ENCODE measurements at regions not wholly inside any gene's neighbourhood (a gene's known extent, or its start where the extent isn't known, plus 50 kb on each side); places are given as distances from the start of the nearest gene placed in this dataset.

- no peaks in the 10 kb centered on the region for H3K9me3 Mint-ChIP-seq (ENCODE audit: low read depth)
- H3K4me3 Mint-ChIP-seq (ENCODE audit: unreplicated experiment), result no peak overlapping the region
- no peak overlapping the region for H3K27ac Mint-ChIP-seq (ENCODE audit: unreplicated experiment)
- TF ChIP-seq CTCF (IDR thresholded peaks at IDR 0.05), result no peak
- H3K27me3 Mint-ChIP-seq (ENCODE audit: low read depth), result no peaks in the 10 kb centered on the region
- H3K36me3 Mint-ChIP-seq (ENCODE audit: low read depth), result no peaks in the 10 kb centered on the region
- peaks cover 8% of the 10 kb centered on the region for H3K4me1 Mint-ChIP-seq (ENCODE audit: low read depth)
- no peak for DNase-seq (ENCODE audit: low spot score)
These were observed 217.6 kb upstream of the TANK start for GRCh38 chr2:160942476-160943142.

GRCh38 chr2:160943414-160943813 is 216.8 kb upstream of the TANK start:
- Mint-ChIP-seq H3K36me3 (ENCODE audit: low read depth) (no peaks in the 10 kb centered on the region), H3K4me1 (ENCODE audit: low read depth) (peaks cover 8% of the 10 kb centered on the region)

GRCh38 chr2:160952464-160953254 is 207.6 kb upstream of the TANK start:
- no peak for DNase-seq (ENCODE audit: low spot score)
- no peak overlapping the region for H3K4me3 Mint-ChIP-seq (ENCODE audit: unreplicated experiment)
- no peak overlapping the region for H3K27ac Mint-ChIP-seq (ENCODE audit: unreplicated experiment)
- no peak for TF ChIP-seq CTCF (IDR thresholded peaks at IDR 0.05)
- no peaks in the 10 kb centered on the region for H3K36me3 Mint-ChIP-seq (ENCODE audit: low read depth)
- no peaks in the 10 kb centered on the region for H3K27me3 Mint-ChIP-seq (ENCODE audit: low read depth)
- peaks cover 9% of the 10 kb centered on the region for H3K4me1 Mint-ChIP-seq (ENCODE audit: low read depth)
- H3K9me3 Mint-ChIP-seq (ENCODE audit: low read depth), result no peaks in the 10 kb centered on the region

More at GRCh38 chr2:160943414-160943813, 216.8 kb upstream of the TANK start:
- Mint-ChIP-seq H3K27me3 (ENCODE audit: low read depth) (no peaks in the 10 kb centered on the region), H3K27ac (ENCODE audit: unreplicated experiment) (no peak overlapping the region), H3K9me3 (ENCODE audit: low read depth) (no peaks in the 10 kb centered on the region), H3K4me3 (ENCODE audit: unreplicated experiment) (no peak overlapping the region)
- no peak for DNase-seq (ENCODE audit: low spot score)
- TF ChIP-seq CTCF (IDR thresholded peaks at IDR 0.05), result no peak

GRCh38 chr2:160955578-160955977 is 204.7 kb upstream of the TANK start:
- Mint-ChIP-seq H3K27ac (ENCODE audit: unreplicated experiment) (no peak overlapping the region), H3K4me1 (ENCODE audit: low read depth) (peaks cover 9% of the 10 kb centered on the region)

More at GRCh38 chr2:160955578-160955977, 204.7 kb upstream of the TANK start:
- TF ChIP-seq CTCF (IDR thresholded peaks at IDR 0.05), result no peak
- DNase-seq (ENCODE audit: low spot score), result no peak
- no peaks in the 10 kb centered on the region for H3K27me3 Mint-ChIP-seq (ENCODE audit: low read depth)
- peaks cover 2% of the 10 kb centered on the region for H3K9me3 Mint-ChIP-seq (ENCODE audit: low read depth)
- H3K36me3 Mint-ChIP-seq (ENCODE audit: low read depth), result no peaks in the 10 kb centered on the region
- H3K4me3 Mint-ChIP-seq (ENCODE audit: unreplicated experiment), result no peak overlapping the region
